RWPE2 (cell line): ENCODE measurements at regions not wholly inside any gene's neighbourhood (a gene's known extent, or its start where the extent isn't known, plus 50 kb on each side); places are given as distances from the start of the nearest gene placed in this dataset.

Experiments used
- ATAC-seq: fragments of 200-7000 bp; cut with Tn5 transposase; 3 replicates; pipeline ENCODE4 v1.9.1; 2021; ENCODE audit warnings: low read depth
- DNase-seq: peaks from one replicate; pipeline ENCODE4 v3.0.0-alpha.2; 2020; ENCODE audit warnings: low spot score
- H3K27ac ChIP-seq: fragments of 450-650 bp; 2 replicates; pipeline ENCODE4 v1.5.1; 2017; ENCODE audit warnings: mild to moderate bottlenecking; ENCODE audit not compliant: poor library complexity, severe bottlenecking
- H3K27me3 ChIP-seq: fragments of 250-450 bp; sonication (Bioruptor Pico); 2 replicates; pipeline ENCODE4 v1.5.1; 2021; ENCODE audit warnings: mild to moderate bottlenecking, moderate library complexity; ENCODE audit not compliant: insufficient read depth, poor library complexity, severe bottlenecking
- H3K36me3 ChIP-seq: fragments of 250-450 bp; sonication (Bioruptor Pico); 2 replicates; pipeline ENCODE4 v1.5.1; 2020; ENCODE audit warnings: low read depth, mild to moderate bottlenecking, moderate library complexity
- H3K4me1 ChIP-seq: fragments of 250-450 bp; sonication (Bioruptor Pico); 2 replicates; pipeline ENCODE4 v1.5.1; 2021; ENCODE audit warnings: mild to moderate bottlenecking, moderate library complexity; ENCODE audit not compliant: insufficient read depth, poor library complexity, severe bottlenecking
- H3K4me3 ChIP-seq: fragments of 250-450 bp; sonication (Bioruptor Pico); 2 replicates; pipeline ENCODE4 v1.5.1; 2021; ENCODE audit warnings: mild to moderate bottlenecking, moderate library complexity; ENCODE audit not compliant: severe bottlenecking
- H3K9me3 ChIP-seq: fragments of 250-450 bp; sonication (Bioruptor Pico); 2 replicates; pipeline ENCODE4 v1.5.1; 2021; ENCODE audit warnings: mild to moderate bottlenecking, moderate library complexity; ENCODE audit not compliant: severe bottlenecking
- TF ChIP-seq, protein P1 (sequence below): fragments of 450-650 bp; IDR thresholded peaks from one replicate; pipeline ENCODE4 v1.5.1; 2017; ENCODE audit warnings: mild to moderate bottlenecking, moderate library complexity; ENCODE audit not compliant: poor library complexity, severe bottlenecking

DNA sequence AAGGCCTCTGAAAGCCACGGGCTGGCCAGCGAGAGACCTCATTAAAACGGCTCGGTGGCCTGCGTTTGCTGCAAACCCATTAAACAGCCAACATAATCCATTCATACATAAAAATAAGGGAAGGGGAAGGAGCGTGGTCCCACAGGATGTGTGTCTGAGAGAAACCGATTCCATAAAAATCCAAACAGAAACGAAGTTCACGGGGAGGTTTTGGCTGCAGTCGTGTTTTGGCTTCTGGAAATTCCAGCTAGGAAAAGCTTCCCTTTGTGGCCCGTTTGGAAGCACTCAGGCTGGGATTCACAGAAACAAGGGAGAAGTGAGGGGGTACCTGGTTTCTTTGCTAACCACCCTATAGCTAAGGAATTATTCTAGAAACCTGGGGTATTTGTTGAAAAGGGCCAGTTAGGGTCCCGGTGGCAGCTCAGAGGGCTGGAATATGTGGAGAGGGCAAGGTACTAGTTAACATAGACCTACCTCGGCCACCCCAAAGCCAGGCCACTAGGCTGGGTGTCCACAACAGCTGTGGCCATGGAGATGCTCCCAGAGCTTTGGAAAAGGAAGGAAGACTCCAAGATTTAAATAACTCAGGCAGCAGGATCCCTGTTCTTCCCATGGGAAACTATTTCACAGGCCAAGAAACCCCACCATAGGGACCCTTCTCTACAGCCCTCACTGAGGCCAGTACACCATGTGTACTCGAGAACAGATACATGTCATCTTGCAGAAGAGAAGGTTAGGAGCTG, 166.8 kb downstream of the BCOR start:
- no peak for DNase-seq
- ATAC-seq: no peak
- Histone ChIP-seq H3K4me1 (peaks cover 3% of the 10 kb centered on the region), H3K9me3 (no peaks in the 10 kb centered on the region), H3K27ac (no peak overlapping the region), H3K4me3 (no peak overlapping the region), H3K27me3 (no peaks in the 10 kb centered on the region), H3K36me3 (no peaks in the 10 kb centered on the region)
- TF ChIP-seq, protein P1, sequence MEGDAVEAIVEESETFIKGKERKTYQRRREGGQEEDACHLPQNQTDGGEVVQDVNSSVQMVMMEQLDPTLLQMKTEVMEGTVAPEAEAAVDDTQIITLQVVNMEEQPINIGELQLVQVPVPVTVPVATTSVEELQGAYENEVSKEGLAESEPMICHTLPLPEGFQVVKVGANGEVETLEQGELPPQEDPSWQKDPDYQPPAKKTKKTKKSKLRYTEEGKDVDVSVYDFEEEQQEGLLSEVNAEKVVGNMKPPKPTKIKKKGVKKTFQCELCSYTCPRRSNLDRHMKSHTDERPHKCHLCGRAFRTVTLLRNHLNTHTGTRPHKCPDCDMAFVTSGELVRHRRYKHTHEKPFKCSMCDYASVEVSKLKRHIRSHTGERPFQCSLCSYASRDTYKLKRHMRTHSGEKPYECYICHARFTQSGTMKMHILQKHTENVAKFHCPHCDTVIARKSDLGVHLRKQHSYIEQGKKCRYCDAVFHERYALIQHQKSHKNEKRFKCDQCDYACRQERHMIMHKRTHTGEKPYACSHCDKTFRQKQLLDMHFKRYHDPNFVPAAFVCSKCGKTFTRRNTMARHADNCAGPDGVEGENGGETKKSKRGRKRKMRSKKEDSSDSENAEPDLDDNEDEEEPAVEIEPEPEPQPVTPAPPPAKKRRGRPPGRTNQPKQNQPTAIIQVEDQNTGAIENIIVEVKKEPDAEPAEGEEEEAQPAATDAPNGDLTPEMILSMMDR: no peak

DNA sequence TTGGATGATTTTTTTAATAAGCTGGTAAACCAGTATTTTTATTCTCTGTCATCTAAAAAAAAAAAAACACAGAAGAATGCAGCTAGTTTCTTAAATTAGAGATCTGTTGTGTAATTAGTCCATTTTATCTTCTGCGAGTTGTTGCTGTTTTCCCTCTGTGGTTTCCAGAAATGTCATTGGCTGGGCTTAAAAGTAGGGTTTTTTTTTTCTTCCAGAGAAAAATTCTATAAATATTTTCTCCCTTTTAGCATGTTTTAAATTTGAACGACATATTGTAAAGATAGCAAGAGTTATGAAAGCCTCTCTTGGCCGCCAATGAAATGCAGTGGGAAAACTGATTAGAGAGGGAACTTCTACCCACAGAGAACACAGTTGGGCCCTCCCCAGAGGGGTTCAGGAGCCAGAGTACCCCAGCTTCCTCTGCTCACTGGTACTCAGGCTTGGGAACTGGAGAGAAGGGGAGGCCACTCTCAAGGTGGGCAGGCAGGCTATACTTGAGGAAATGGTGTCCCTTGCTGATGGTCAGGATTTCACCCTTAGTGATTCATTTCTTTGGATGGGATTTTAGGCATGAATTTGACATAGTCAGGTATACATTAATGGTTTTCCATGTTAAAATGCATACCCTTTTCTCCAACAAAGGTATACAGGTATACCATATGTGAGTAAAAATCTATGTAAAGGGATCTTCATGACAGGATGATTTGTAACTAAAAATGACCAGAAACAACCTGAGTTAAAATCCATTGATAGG, 166.1 kb downstream of the BCOR start:
- Histone ChIP-seq H3K36me3 (no peaks in the 10 kb centered on the region), H3K4me3 (no peak overlapping the region), H3K27me3 (no peaks in the 10 kb centered on the region), H3K27ac (no peak overlapping the region), H3K9me3 (no peaks in the 10 kb centered on the region), H3K4me1 (peaks cover 3% of the 10 kb centered on the region)
- TF ChIP-seq, protein P1: no peak
- ATAC-seq (no peak), DNase-seq (no peak)

GRCh38 chrX:39935411-39936064, 162.2 kb downstream of the BCOR start:
- ATAC-seq (no peak), DNase-seq (no peak)
- Histone ChIP-seq H3K4me3 (no peak overlapping the region), H3K27ac (no peak overlapping the region), H3K9me3 (no peaks in the 10 kb centered on the region), H3K4me1 (no peaks in the 10 kb centered on the region), H3K36me3 (no peaks in the 10 kb centered on the region), H3K27me3 (no peaks in the 10 kb centered on the region)
- TF ChIP-seq, protein P1: no peak

GRCh38 chrX:39936886-39937770, 160.6 kb downstream of the BCOR start:
- ATAC-seq (no peak), DNase-seq (no peak)
- Histone ChIP-seq H3K4me3 (no peak overlapping the region), H3K9me3 (no peaks in the 10 kb centered on the region), H3K4me1 (no peaks in the 10 kb centered on the region), H3K36me3 (no peaks in the 10 kb centered on the region), H3K27me3 (no peaks in the 10 kb centered on the region), H3K27ac (no peak overlapping the region)
- TF ChIP-seq, protein P1: no peak
